WTC11 (cell line): ENCODE measurements at regions not wholly inside any gene's neighbourhood (a gene's known extent, or its start where the extent isn't known, plus 50 kb on each side); places are given as distances from the start of the nearest gene placed in this dataset.

Source experiments
- ATAC-seq: fragments of 200-7000 bp; cut with Tn5 transposase; 2 replicates; pipeline ENCODE4 v1.10.0; 2021; ENCODE audit warnings: mild to moderate bottlenecking, moderate library complexity
- CTCF ChIA-PET: fragments of 300-600 bp; sonication (Branson Sonifier 250); formaldehyde crosslinking; loops from one replicate; lab custom pipeline; 2021; ENCODE audit warnings: antibody characterized with exemption; lab: Charles Lee
- POLR2A ChIA-PET: fragments of 350-600 bp; sonication (Branson Sonifier 250); formaldehyde crosslinking; loops from one replicate; lab custom pipeline; 2021; ENCODE audit warnings: antibody characterized with exemption; lab: Charles Lee
- DNase-seq: peaks from one replicate; pipeline ENCODE4 v3.0.0; 2021; ENCODE audit warnings: low spot score
- H3K27ac Mint-ChIP-seq: 2 replicates; pipeline ENCODE4 v1.8.0; 2021; ENCODE audit warnings: mixed read lengths
- H3K27me3 Mint-ChIP-seq: 2 replicates; pipeline ENCODE4 v1.8.0; 2021; ENCODE audit warnings: low read depth, mild to moderate bottlenecking, moderate library complexity, mixed read lengths
- H3K36me3 Mint-ChIP-seq: 2 replicates; pipeline ENCODE4 v1.8.0; 2021; ENCODE audit warnings: mixed read lengths
- H3K4me1 Mint-ChIP-seq: 2 replicates; pipeline ENCODE4 v1.8.0; 2022; ENCODE audit warnings: mixed read lengths
- H3K4me3 Mint-ChIP-seq: 2 replicates; pipeline ENCODE4 v1.8.0; 2021; ENCODE audit warnings: mild to moderate bottlenecking, moderate library complexity, mixed read lengths
- H3K9me3 Mint-ChIP-seq: 2 replicates; pipeline ENCODE4 v1.8.0; 2021; ENCODE audit warnings: mixed read lengths
- CBFB ChIP-seq: sonication (generic); formaldehyde crosslinking; IDR thresholded peaks from 2 replicates; pipeline ENCODE4 v1.8.1; 2022; ENCODE audit warnings: mild to moderate bottlenecking, low read depth, missing genetic modification reagents
- CREB1 ChIP-seq: sonication (generic); formaldehyde crosslinking; IDR thresholded peaks from 2 replicates; pipeline ENCODE4 v1.8.0; 2023; ENCODE audit warnings: mild to moderate bottlenecking, missing genetic modification reagents
- EMX1 ChIP-seq: fragments of 250-450 bp; sonication (Bioruptor Pico); IDR thresholded peaks from 2 replicates; pipeline ENCODE4 v1.8.0; 2021; ENCODE audit warnings: mild to moderate bottlenecking
- ESRRA ChIP-seq: sonication (generic); formaldehyde crosslinking; IDR thresholded peaks from 2 replicates; pipeline ENCODE4 v1.8.1; 2022; ENCODE audit warnings: mild to moderate bottlenecking, missing genetic modification reagents, borderline replicate concordance
- FOXK1 ChIP-seq: sonication (generic); formaldehyde crosslinking; IDR thresholded peaks from 2 replicates; pipeline ENCODE4 v1.8.0; 2022; ENCODE audit warnings: mild to moderate bottlenecking, moderate library complexity, missing genetic modification reagents
- GTF2I ChIP-seq: fragments of 250-450 bp; sonication (Bioruptor Pico); conservative IDR thresholded peaks from 2 replicates; pipeline ENCODE4 v1.4.0; 2021; ENCODE audit warnings: mild to moderate bottlenecking
- HMGA2 ChIP-seq: fragments of 250-450 bp; sonication (Bioruptor Pico); IDR thresholded peaks from 2 replicates; pipeline ENCODE4 v1.4.0; 2021; ENCODE audit warnings: mild to moderate bottlenecking, moderate library complexity
- IRF2 ChIP-seq: sonication (generic); formaldehyde crosslinking; IDR thresholded peaks from 2 replicates; pipeline ENCODE4 v1.8.0; 2022; ENCODE audit warnings: low read depth, missing genetic modification reagents, borderline replicate concordance
- NFATC4 ChIP-seq: fragments of 250-450 bp; sonication (Bioruptor Pico); IDR thresholded peaks from 2 replicates; pipeline ENCODE4 v1.9.0; 2021; ENCODE audit warnings: mild to moderate bottlenecking
- SMAD3 ChIP-seq: sonication (generic); formaldehyde crosslinking; IDR thresholded peaks from 2 replicates; pipeline ENCODE4 v1.8.0; 2022; ENCODE audit warnings: missing genetic modification reagents, mild to moderate bottlenecking, borderline replicate concordance
- SMAD4 ChIP-seq: sonication (generic); formaldehyde crosslinking; IDR thresholded peaks from 2 replicates; pipeline ENCODE4 v1.8.0; 2022; ENCODE audit warnings: mild to moderate bottlenecking, missing genetic modification reagents
- ZNF232 ChIP-seq: sonication (generic); formaldehyde crosslinking; IDR thresholded peaks from 2 replicates; pipeline ENCODE4 v1.8.0; 2022; ENCODE audit warnings: mild to moderate bottlenecking, missing genetic modification reagents
- TF ChIP-seq, protein P1 (sequence below): sonication (generic); formaldehyde crosslinking; IDR thresholded peaks from 2 replicates; pipeline ENCODE4 v1.8.1; 2022; ENCODE audit warnings: mild to moderate bottlenecking, moderate library complexity, missing genetic modification reagents
- TF ChIP-seq, protein P2 (sequence below): fragments of 250-450 bp; sonication (Bioruptor Pico); IDR thresholded peaks from 2 replicates; pipeline ENCODE4 v1.9.0; 2021; ENCODE audit warnings: mild to moderate bottlenecking
- TF ChIP-seq, protein P3 (sequence below): sonication (generic); formaldehyde crosslinking; IDR thresholded peaks from 2 replicates; pipeline ENCODE4 v1.8.1; 2022; ENCODE audit warnings: missing genetic modification reagents, borderline replicate concordance
- TF ChIP-seq, protein P4 (sequence below): sonication (generic); formaldehyde crosslinking; IDR thresholded peaks from 2 replicates; pipeline ENCODE4 v1.8.1; 2023; ENCODE audit warnings: mild to moderate bottlenecking, moderate library complexity, missing genetic modification reagents
- TF ChIP-seq, protein P5 (sequence below): sonication (generic); formaldehyde crosslinking; IDR thresholded peaks from 2 replicates; pipeline ENCODE4 v1.8.1; 2023; ENCODE audit warnings: mild to moderate bottlenecking, missing genetic modification reagents, borderline replicate concordance
- TF ChIP-seq, protein P6 (sequence below): sonication (generic); formaldehyde crosslinking; IDR thresholded peaks from 2 replicates; pipeline ENCODE4 v1.8.0; 2023; ENCODE audit warnings: missing genetic modification reagents

DNA sequence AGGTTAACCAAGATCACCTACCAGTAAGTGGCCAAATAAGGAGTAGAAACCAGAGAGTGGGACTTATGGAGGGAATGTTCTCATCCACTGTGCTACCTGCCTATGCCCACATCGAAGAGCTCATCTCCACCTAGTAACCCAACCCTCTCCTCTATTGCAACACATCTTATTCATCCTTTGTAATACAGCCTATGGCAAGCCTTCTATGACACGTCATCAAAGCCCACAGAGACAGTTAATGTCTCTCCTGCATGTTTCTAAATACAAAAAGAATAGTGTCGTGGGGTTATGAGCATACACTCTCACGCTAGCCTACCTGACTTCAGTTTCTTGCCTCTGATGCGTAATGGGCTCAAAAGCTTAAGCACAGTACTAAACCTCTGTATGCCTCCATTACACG is 1158.1 kb upstream of the TENM4 start:
- no peak for ATAC-seq
- CTCF ChIA-PET = interaction anchor here (0.6 kb wide), 1 partner anchor 18 kb away, joined by 3 read pairs; no protein-coding TSS in a partner anchor
- no peak for DNase-seq
- POLR2A ChIA-PET = no interaction called here
- H3K4me1 Mint-ChIP-seq = peaks cover 6% of the 10 kb centered on the region
- no peaks in the 10 kb centered on the region for H3K36me3 Mint-ChIP-seq
- no peaks in the 10 kb centered on the region for H3K27me3 Mint-ChIP-seq
- no peak overlapping the region for H3K27ac Mint-ChIP-seq
- no peaks in the 10 kb centered on the region for H3K9me3 Mint-ChIP-seq
- no peak overlapping the region for H3K4me3 Mint-ChIP-seq
- TF ChIP-seq CREB1 (no peak), NFATC4 (CRISPR knock-in tag) (no peak)
- TF ChIP-seq, protein P1, sequence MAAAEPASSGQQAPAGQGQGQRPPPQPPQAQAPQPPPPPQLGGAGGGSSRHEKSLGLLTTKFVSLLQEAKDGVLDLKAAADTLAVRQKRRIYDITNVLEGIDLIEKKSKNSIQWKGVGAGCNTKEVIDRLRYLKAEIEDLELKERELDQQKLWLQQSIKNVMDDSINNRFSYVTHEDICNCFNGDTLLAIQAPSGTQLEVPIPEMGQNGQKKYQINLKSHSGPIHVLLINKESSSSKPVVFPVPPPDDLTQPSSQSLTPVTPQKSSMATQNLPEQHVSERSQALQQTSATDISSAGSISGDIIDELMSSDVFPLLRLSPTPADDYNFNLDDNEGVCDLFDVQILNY = no peak

DNA sequence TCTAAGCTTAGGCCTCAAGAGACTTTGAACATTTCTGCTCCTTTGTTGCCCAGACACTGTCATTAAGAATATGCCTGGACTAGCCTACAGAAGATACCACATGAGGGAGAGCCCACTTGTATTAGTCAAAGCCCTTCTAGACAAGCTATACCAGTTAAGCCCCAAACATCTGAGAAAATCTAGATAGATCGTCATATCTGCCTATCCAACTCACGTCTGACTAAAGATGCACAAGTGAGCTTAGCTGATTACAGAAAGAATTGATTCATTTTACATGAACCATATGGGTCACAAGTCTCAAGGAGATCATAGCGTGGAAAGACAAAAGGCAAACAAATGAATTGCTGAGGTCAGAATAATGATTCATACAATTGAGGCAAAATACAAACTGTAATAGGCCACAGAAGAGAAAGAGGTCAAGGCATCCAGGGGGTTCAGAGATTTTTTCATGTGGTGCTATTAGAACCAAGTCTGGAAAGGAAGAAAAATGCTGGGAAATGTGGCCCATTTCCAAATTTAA is 1155.5 kb upstream of the TENM4 start:
- DNase-seq (no peak), ATAC-seq (no peak)
- Mint-ChIP-seq H3K27me3 (no peaks in the 10 kb centered on the region), H3K4me1 (peaks cover 11% of the 10 kb centered on the region), H3K9me3 (no peaks in the 10 kb centered on the region), H3K27ac (no peak overlapping the region), H3K4me3 (no peak overlapping the region), H3K36me3 (no peaks in the 10 kb centered on the region)
- ChIA-PET POLR2A (no interaction called here), CTCF (no interaction called here)
- TF ChIP-seq CBFB (CRISPR knock-in tag) (no peak), EMX1 (CRISPR knock-in tag) (no peak), HMGA2 (CRISPR knock-in tag) (no peak), SMAD3 (CRISPR knock-in tag) (no peak), IRF2 (CRISPR knock-in tag) (no peak), ESRRA (CRISPR knock-in tag) (no peak), FOXK1 (no peak), SMAD4 (CRISPR knock-in tag) (no peak), GTF2I (no peak), ZNF232 (CRISPR knock-in tag) (no peak), CREB1 (no peak)
- TF ChIP-seq, protein P2, sequence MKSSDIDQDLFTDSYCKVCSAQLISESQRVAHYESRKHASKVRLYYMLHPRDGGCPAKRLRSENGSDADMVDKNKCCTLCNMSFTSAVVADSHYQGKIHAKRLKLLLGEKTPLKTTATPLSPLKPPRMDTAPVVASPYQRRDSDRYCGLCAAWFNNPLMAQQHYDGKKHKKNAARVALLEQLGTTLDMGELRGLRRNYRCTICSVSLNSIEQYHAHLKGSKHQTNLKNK (CRISPR knock-in tag) = no peak
- TF ChIP-seq, protein P3, sequence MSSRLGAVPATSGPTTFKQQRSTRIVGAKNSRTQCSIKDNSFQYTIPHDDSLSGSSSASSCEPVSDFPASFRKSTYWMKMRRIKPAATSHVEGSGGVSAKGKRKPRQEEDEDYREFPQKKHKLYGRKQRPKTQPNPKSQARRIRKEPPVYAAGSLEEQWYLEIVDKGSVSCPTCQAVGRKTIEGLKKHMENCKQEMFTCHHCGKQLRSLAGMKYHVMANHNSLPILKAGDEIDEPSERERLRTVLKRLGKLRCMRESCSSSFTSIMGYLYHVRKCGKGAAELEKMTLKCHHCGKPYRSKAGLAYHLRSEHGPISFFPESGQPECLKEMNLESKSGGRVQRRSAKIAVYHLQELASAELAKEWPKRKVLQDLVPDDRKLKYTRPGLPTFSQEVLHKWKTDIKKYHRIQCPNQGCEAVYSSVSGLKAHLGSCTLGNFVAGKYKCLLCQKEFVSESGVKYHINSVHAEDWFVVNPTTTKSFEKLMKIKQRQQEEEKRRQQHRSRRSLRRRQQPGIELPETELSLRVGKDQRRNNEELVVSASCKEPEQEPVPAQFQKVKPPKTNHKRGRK = no peak
- TF ChIP-seq, protein P4, sequence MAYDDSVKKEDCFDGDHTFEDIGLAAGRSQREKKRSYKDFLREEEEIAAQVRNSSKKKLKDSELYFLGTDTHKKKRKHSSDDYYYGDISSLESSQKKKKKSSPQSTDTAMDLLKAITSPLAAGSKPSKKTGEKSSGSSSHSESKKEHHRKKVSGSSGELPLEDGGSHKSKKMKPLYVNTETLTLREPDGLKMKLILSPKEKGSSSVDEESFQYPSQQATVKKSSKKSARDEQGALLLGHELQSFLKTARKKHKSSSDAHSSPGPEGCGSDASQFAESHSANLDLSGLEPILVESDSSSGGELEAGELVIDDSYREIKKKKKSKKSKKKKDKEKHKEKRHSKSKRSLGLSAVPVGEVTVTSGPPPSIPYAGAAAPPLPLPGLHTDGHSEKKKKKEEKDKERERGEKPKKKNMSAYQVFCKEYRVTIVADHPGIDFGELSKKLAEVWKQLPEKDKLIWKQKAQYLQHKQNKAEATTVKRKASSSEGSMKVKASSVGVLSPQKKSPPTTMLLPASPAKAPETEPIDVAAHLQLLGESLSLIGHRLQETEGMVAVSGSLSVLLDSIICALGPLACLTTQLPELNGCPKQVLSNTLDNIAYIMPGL = no peak
- TF ChIP-seq, protein P5, sequence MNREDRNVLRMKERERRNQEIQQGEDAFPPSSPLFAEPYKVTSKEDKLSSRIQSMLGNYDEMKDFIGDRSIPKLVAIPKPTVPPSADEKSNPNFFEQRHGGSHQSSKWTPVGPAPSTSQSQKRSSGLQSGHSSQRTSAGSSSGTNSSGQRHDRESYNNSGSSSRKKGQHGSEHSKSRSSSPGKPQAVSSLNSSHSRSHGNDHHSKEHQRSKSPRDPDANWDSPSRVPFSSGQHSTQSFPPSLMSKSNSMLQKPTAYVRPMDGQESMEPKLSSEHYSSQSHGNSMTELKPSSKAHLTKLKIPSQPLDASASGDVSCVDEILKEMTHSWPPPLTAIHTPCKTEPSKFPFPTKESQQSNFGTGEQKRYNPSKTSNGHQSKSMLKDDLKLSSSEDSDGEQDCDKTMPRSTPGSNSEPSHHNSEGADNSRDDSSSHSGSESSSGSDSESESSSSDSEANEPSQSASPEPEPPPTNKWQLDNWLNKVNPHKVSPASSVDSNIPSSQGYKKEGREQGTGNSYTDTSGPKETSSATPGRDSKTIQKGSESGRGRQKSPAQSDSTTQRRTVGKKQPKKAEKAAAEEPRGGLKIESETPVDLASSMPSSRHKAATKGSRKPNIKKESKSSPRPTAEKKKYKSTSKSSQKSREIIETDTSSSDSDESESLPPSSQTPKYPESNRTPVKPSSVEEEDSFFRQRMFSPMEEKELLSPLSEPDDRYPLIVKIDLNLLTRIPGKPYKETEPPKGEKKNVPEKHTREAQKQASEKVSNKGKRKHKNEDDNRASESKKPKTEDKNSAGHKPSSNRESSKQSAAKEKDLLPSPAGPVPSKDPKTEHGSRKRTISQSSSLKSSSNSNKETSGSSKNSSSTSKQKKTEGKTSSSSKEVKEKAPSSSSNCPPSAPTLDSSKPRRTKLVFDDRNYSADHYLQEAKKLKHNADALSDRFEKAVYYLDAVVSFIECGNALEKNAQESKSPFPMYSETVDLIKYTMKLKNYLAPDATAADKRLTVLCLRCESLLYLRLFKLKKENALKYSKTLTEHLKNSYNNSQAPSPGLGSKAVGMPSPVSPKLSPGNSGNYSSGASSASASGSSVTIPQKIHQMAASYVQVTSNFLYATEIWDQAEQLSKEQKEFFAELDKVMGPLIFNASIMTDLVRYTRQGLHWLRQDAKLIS (CRISPR knock-in tag) = no peak
- TF ChIP-seq, protein P6, sequence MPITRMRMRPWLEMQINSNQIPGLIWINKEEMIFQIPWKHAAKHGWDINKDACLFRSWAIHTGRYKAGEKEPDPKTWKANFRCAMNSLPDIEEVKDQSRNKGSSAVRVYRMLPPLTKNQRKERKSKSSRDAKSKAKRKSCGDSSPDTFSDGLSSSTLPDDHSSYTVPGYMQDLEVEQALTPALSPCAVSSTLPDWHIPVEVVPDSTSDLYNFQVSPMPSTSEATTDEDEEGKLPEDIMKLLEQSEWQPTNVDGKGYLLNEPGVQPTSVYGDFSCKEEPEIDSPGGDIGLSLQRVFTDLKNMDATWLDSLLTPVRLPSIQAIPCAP (CRISPR knock-in tag) = no peak
